Activated T-helper 2 cell treated with anti-CD3 and anti-CD28 coated beads, Interferon-gamma antibody, Interleukin-2, Interleukin-4, amounts not matched to agents 10 μg/mL and 5 μg/mL and 100 μg/mL, durations not matched to agents 14 hours and 24 hours and 36 hours (primary cell): ENCODE measurements at regions not wholly inside any gene's neighbourhood (a gene's known extent, or its start where the extent isn't known, plus 50 kb on each side); places are given as distances from the start of the nearest gene placed in this dataset.

Experiments used
- DNase-seq: peaks from one replicate; pipeline ENCODE4 v3.0.0; 2021; ENCODE audit warnings: low spot score
- H3K27ac Mint-ChIP-seq: one replicate; pipeline ENCODE4 v1.8.0; 2021; ENCODE audit warnings: mixed read lengths
- H3K27me3 Mint-ChIP-seq: one replicate; pipeline ENCODE4 v1.8.0; 2021; ENCODE audit warnings: low read depth, mixed read lengths
- H3K36me3 Mint-ChIP-seq: one replicate; pipeline ENCODE4 v1.8.0; 2021; ENCODE audit warnings: low read depth, mixed read lengths
- H3K4me1 Mint-ChIP-seq: one replicate; pipeline ENCODE4 v1.8.0; 2021; ENCODE audit warnings: low read depth, mixed read lengths
- H3K4me3 Mint-ChIP-seq: one replicate; pipeline ENCODE4 v1.8.0; 2021; ENCODE audit warnings: low read depth, mild to moderate bottlenecking, moderate library complexity, mixed read lengths
- H3K9me3 Mint-ChIP-seq: one replicate; pipeline ENCODE4 v1.8.0; 2021; ENCODE audit warnings: mixed read lengths
- intact Hi-C: fragments of 100-400 bp; cut with micrococcal nuclease; formaldehyde crosslinking; loops from one replicate; pipeline ENCODE4 v1.15.1; 2023

DNA sequence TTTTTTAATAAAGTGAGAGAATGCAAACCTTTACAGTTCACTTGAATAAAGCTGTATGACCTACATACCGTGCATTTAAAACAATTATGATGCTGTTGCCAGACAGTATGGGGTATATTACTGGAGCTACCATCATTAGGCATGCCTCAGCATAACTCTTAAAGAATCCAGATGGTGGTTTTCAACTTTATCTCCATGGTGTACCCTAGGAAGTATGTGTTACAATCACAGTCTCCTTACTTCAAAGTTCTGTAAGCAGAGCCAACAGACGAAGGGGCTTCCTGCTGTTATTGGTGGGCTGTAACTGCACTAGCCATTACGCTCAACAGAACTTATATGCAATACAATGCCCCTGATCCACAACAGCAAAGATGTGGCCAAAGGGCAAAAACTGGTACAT lies 803.3 kb downstream of the DTWD2 start:
- intact Hi-C loops = no loop called here
- no peaks in the 10 kb centered on the region for H3K4me1 Mint-ChIP-seq
- H3K9me3 Mint-ChIP-seq = no peaks in the 10 kb centered on the region
- H3K27me3 Mint-ChIP-seq = no peaks in the 10 kb centered on the region
- H3K36me3 Mint-ChIP-seq = no peaks in the 10 kb centered on the region
- H3K4me3 Mint-ChIP-seq = no peak overlapping the region
- no peak overlapping the region for H3K27ac Mint-ChIP-seq
- DNase-seq = no peak

DNA sequence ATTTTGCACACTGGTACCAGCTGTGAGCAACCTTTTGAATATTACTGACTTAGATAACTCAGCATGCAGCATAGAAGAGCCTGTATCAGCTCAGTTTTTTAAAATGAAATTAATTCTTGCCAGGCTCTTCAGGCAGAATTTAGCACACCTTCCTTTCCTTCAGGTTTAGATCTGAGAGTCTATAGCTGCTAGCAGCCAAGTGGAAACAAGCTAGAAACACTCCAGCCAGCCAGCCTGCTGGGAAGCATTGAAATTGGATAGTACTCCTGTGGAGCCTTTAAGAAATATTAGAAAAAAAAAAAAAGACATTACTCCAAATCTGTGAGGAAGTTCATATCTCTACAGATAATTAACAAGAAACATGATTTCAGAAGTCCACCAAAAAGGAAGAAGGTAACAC lies 812.2 kb downstream of the DTWD2 start:
- intact Hi-C loops = no loop called here
- no peaks in the 10 kb centered on the region for H3K27me3 Mint-ChIP-seq
- H3K27ac Mint-ChIP-seq = no peak overlapping the region
- no peaks in the 10 kb centered on the region for H3K36me3 Mint-ChIP-seq
- no peak for DNase-seq
- H3K4me3 Mint-ChIP-seq = no peak overlapping the region
- peaks cover 10% of the 10 kb centered on the region for H3K9me3 Mint-ChIP-seq
- H3K4me1 Mint-ChIP-seq = no peaks in the 10 kb centered on the region

DNA sequence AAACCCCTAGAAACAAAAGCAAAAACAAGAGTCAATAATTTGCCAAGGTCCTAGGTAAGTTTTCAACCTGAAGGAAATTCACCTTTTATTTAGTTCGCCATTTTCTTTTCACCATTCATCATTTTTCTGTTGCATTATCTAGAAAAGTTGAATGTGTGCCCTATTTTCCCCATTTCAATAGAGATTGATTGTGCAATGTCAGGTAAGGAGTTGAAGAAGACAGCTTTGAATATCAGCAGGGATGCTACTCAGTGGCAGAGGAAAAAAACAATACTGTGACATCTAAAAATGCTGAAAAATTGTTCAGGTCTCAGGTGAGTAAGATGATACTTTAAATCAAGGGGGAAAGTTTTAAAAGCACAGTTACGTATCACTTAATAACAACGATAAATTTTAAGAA lies 813.7 kb downstream of the DTWD2 start:
- no peak overlapping the region for H3K27ac Mint-ChIP-seq
- no peaks in the 10 kb centered on the region for H3K4me1 Mint-ChIP-seq
- DNase-seq = no peak
- H3K36me3 Mint-ChIP-seq = no peaks in the 10 kb centered on the region
- H3K27me3 Mint-ChIP-seq = no peaks in the 10 kb centered on the region
- intact Hi-C loops = no loop called here
- H3K9me3 Mint-ChIP-seq = peaks cover 10% of the 10 kb centered on the region
- no peak overlapping the region for H3K4me3 Mint-ChIP-seq

DNA sequence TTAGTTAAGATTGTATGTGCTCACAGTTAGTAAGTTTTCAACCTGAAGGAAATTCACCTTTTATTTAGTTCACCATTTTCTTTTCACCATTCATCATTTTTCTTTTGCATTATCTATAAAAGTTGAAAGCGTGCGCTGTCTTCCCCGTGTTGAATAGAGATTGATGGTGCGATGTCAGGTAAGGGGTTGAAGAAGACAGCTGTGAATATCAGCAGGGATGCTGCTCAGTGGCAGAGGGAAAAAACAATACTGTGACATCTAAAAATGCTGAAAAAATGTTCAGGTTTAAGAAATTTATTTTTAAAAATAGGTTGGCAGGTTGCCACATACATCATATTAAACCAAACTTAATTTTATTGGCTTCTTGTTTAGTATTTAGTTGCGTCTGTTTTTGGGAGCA lies 815.0 kb downstream of the DTWD2 start:
- peaks cover 7% of the 10 kb centered on the region for H3K9me3 Mint-ChIP-seq
- no peaks in the 10 kb centered on the region for H3K4me1 Mint-ChIP-seq
- no peaks in the 10 kb centered on the region for H3K27me3 Mint-ChIP-seq
- intact Hi-C loops = no loop called here
- no peak for DNase-seq
- no peak overlapping the region for H3K27ac Mint-ChIP-seq
- no peak overlapping the region for H3K4me3 Mint-ChIP-seq
- H3K36me3 Mint-ChIP-seq = no peaks in the 10 kb centered on the region

DNA sequence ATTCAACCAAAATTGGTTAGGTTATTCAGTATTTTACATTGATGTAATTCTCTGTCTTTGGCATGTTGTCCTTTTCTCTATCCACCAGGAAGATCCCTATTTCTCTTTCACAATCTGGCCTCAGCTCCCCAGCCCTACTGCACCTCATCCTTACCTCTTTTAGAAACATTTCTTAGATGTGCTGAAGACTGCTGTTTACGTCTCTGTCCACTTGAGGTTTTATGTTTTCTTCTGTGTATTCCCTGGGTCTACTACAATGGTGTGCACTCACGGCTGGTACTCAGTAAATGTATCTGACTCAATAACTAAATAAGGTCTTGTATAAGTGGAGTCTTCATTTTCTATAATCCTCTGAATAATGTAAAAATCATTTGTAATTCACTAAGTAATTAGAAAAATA lies 822.7 kb downstream of the DTWD2 start:
- H3K27me3 Mint-ChIP-seq = no peaks in the 10 kb centered on the region
- no peaks in the 10 kb centered on the region for H3K9me3 Mint-ChIP-seq
- H3K36me3 Mint-ChIP-seq = no peaks in the 10 kb centered on the region
- DNase-seq = no peak
- H3K4me1 Mint-ChIP-seq = no peaks in the 10 kb centered on the region
- no peak overlapping the region for H3K4me3 Mint-ChIP-seq
- intact Hi-C loops = no loop called here
- no peak overlapping the region for H3K27ac Mint-ChIP-seq

DNA sequence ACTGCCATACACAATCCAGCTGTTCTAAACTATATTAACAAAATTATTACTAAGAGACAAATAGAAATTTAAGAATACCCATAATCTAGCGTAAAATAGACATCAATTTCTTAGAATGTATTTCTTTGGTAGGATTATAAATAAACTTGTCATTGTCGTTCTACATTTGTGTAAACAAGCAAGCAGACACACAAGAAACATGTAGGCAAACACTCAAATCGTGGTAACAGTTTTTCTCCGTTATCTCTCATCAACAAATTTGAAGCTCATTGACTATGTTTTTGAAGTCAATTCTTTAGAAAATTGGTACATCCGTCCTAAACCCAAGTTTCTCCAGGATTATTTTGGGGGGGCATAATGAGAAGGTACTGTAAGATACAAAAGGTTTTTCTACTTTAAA lies 832.2 kb downstream of the DTWD2 start:
- no peaks in the 10 kb centered on the region for H3K27me3 Mint-ChIP-seq
- no peak overlapping the region for H3K4me3 Mint-ChIP-seq
- no peaks in the 10 kb centered on the region for H3K4me1 Mint-ChIP-seq
- no peak overlapping the region for H3K27ac Mint-ChIP-seq
- H3K9me3 Mint-ChIP-seq = peaks cover 14% of the 10 kb centered on the region
- no peak for DNase-seq
- intact Hi-C loops = no loop called here
- H3K36me3 Mint-ChIP-seq = no peaks in the 10 kb centered on the region

DNA sequence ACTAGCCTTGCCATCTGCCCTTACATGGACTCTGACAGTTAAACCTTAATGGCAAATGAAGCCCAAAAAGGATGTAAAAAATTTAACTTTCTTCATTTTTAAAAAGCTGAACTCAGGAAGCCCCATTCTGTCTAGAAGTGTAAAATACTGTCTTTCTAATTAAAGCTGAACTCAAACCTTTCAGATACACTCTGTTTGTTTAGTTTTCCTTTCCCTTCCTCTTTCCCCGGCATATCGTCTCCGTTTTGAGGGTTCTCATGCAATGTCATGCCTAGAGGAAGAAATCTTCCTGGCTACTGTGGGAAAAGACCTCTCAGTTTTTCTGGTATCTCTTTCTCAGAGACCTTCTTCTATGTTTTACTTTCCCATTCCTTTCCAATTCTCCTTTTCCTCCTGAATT lies 841.5 kb downstream of the DTWD2 start:
- Mint-ChIP-seq H3K36me3 (no peaks in the 10 kb centered on the region), H3K4me1 (no peaks in the 10 kb centered on the region), H3K4me3 (no peak overlapping the region), H3K27me3 (no peaks in the 10 kb centered on the region), H3K27ac (no peak overlapping the region), H3K9me3 (peaks cover 16% of the 10 kb centered on the region)
- no peak for DNase-seq
- intact Hi-C loops = no loop called here

DNA sequence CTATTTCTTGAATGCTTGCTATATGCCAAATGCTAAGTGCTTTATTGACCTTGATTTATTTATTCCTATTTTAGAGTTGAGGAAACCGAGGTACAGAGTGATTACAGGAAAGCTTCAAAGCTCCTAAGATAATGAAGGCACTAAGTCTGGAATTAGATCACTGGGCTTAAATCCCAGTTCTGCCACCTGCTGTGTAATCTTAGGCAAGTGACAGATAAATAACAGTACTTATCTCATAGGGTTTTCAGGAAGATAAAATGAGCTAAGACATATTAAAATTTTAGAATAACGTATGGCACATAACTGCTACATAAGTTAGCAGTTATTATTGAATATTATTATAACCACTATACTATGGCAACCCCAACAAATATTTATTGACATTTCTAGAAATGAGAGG lies 843.8 kb downstream of the DTWD2 start:
- H3K9me3 Mint-ChIP-seq = peaks cover 11% of the 10 kb centered on the region

DNA sequence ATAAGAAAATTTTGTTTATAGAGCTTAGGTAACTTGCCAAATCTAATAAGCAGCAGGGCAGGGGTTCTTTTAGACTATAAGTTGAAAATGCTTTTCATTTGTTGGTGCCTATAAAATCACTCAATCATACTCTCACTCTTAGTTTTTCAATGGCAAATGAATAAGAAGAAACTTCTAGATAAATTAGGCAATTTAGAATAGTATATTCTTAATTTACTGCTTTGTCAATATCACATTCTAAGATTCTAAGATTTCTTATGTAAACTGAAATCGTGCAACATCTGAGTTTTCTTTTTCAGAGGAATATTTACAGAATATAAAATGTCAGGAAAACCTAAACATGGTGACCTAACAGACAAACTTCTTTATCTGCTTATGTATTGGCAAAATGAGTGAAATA lies 849.0 kb downstream of the DTWD2 start:
- H3K4me1 Mint-ChIP-seq = no peaks in the 10 kb centered on the region
- H3K27me3 Mint-ChIP-seq = no peaks in the 10 kb centered on the region
- H3K4me3 Mint-ChIP-seq = no peak overlapping the region
- intact Hi-C loops = no loop called here
- no peaks in the 10 kb centered on the region for H3K36me3 Mint-ChIP-seq
- no peak for DNase-seq
- H3K9me3 Mint-ChIP-seq = peaks cover 3% of the 10 kb centered on the region
- H3K27ac Mint-ChIP-seq = no peak overlapping the region

More for the DNA sequence above, 843.8 kb downstream of the DTWD2 start:
- Mint-ChIP-seq H3K4me3 (no peak overlapping the region), H3K27me3 (no peaks in the 10 kb centered on the region), H3K4me1 (no peaks in the 10 kb centered on the region), H3K27ac (no peak overlapping the region), H3K36me3 (no peaks in the 10 kb centered on the region)
- DNase-seq = no peak
- intact Hi-C loops = no loop called here

DNA sequence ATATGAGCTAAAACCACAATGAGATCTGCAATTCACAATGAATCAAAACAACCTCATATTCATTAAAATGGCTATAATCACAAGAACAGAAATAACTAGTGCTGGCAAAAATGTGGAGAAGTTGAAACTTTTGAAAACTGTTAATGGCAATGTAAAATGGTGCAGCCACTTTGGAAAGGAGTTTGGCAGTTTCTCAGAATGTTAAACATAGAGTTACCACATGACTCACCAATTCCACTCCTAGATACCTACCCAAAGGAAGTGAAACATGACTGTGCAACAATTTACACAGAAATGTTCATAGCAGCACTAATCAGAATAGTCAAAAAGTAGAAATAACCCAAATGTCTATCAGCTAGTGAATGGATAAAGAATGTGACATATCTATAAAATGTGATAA lies 862.2 kb downstream of the DTWD2 start:
- Mint-ChIP-seq H3K27ac (no peak overlapping the region), H3K9me3 (peaks cover 14% of the 10 kb centered on the region), H3K36me3 (no peaks in the 10 kb centered on the region), H3K27me3 (no peaks in the 10 kb centered on the region), H3K4me3 (no peak overlapping the region), H3K4me1 (no peaks in the 10 kb centered on the region)
- DNase-seq = no peak
- intact Hi-C loops = no loop called here

DNA sequence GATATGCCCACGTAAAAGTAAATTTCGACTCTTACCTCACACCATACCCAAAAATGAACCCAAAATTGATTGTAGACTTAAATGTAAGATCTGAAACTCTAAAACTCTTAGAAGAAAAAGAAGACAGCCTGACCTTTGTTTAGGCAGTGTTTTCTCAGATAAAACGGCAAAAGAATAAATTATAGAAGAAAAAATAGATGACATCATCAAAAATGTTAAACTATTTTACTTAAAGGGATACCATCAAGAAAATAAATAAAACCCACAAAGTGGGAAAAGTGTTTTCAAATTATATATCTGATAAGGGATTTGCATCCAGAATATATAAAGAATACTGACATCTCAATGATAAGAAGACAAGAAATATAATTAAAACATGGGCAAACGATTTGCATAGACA lies 862.7 kb downstream of the DTWD2 start:
- H3K27ac Mint-ChIP-seq = no peak overlapping the region

DNA sequence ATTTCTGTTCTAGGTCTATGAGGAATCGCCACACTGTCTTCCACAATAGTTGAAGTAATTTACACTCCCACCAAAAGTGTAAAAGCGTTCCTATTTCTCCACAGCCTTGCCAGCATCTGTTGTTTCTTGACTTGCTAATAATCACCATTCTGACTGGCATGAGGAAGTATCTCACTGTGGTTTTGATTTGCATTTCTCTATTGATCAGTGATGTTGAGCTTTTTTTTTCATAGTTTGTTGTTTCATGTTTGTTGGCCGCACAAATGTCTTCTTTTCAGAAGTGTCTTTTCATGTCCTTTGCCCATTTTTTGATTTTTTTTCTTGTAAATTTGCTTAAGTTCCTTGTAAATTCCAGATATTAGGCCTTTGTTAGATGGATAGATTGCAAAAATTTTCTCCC lies 867.1 kb downstream of the DTWD2 start:
- DNase-seq = no peak
- peaks cover 15% of the 10 kb centered on the region for H3K9me3 Mint-ChIP-seq
- no peak overlapping the region for H3K4me3 Mint-ChIP-seq
- no peak overlapping the region for H3K27ac Mint-ChIP-seq
- H3K27me3 Mint-ChIP-seq = no peaks in the 10 kb centered on the region
- no peaks in the 10 kb centered on the region for H3K4me1 Mint-ChIP-seq
- no peaks in the 10 kb centered on the region for H3K36me3 Mint-ChIP-seq
- intact Hi-C loops = no loop called here

More for the DNA sequence above, 862.7 kb downstream of the DTWD2 start:
- no peaks in the 10 kb centered on the region for H3K36me3 Mint-ChIP-seq
- DNase-seq = no peak
- peaks cover 14% of the 10 kb centered on the region for H3K9me3 Mint-ChIP-seq
- no peaks in the 10 kb centered on the region for H3K4me1 Mint-ChIP-seq
- H3K27me3 Mint-ChIP-seq = no peaks in the 10 kb centered on the region
- intact Hi-C loops = no loop called here
- no peak overlapping the region for H3K4me3 Mint-ChIP-seq

DNA sequence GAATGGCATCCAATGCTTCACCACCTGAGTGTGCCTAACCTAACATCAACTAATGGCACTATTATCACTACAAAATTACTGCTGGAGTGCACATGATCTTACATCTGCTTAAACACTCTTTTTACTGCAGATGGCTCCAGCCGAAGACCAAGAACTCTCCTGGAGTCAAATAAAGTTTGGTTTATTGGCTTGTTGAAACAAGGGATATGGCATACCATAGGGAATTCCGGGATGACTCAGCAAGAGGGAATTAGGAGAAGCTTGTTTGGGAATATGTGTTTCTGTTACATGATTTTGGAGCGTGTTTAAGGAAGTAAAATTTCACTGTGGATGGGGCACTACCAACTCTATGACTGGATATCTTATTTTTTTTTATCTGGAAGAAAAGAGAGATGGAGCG lies 872.6 kb downstream of the DTWD2 start:
- peaks cover 12% of the 10 kb centered on the region for H3K9me3 Mint-ChIP-seq
- intact Hi-C loops = no loop called here
- no peak overlapping the region for H3K27ac Mint-ChIP-seq
- no peak for DNase-seq
- H3K4me3 Mint-ChIP-seq = no peak overlapping the region
- H3K4me1 Mint-ChIP-seq = no peaks in the 10 kb centered on the region
- no peaks in the 10 kb centered on the region for H3K36me3 Mint-ChIP-seq
- no peaks in the 10 kb centered on the region for H3K27me3 Mint-ChIP-seq

DNA sequence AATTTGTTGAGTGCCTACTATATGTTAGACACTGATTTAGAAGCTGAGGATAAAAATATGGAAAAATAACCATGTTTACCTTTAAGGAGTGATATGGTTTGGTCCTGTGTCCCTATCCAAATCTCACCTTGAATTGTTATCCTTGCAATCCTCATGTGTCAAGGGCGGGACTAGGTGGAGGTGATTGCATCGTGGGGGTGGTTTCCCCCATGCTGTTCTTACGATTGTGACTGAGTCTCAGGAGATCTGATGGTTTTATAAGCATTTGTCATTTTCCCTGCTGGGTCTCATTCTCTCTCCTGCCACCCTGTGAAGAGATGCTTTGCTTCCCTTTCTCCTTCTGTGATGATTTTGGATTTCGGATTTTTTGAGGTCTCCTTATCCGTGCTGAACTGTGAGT lies 876.4 kb downstream of the DTWD2 start:
- Mint-ChIP-seq H3K27ac (no peak overlapping the region), H3K4me3 (no peak overlapping the region), H3K4me1 (no peaks in the 10 kb centered on the region), H3K9me3 (peaks cover 17% of the 10 kb centered on the region), H3K27me3 (no peaks in the 10 kb centered on the region), H3K36me3 (no peaks in the 10 kb centered on the region)
- intact Hi-C loops = no loop called here
- DNase-seq = no peak
